Neural progenitor cell (in vitro differentiated cells): ENCODE measurements at regions not wholly inside any gene's neighbourhood (a gene's known extent, or its start where the extent isn't known, plus 50 kb on each side); places are given as distances from the start of the nearest gene placed in this dataset.

Source experiments
- EZH2 ChIP-seq: fragments of 200-600 bp; sonication (generic); IDR thresholded peaks from 2 replicates; pipeline ENCODE4 v1.6.1; 2017; ENCODE audit warnings: antibody characterized with exemption, mild to moderate bottlenecking, moderate library complexity
- TF ChIP-seq, protein P1 (sequence below): fragments of 200-600 bp; sonication (generic); IDR thresholded peaks from 2 replicates; pipeline ENCODE4 v1.5.1; 2017; ENCODE audit warnings: antibody characterized with exemption, mild to moderate bottlenecking

GRCh38 chr2:10208736-10209135 is 86.2 kb downstream of the RRM2 start:
- TF ChIP-seq, protein P1, sequence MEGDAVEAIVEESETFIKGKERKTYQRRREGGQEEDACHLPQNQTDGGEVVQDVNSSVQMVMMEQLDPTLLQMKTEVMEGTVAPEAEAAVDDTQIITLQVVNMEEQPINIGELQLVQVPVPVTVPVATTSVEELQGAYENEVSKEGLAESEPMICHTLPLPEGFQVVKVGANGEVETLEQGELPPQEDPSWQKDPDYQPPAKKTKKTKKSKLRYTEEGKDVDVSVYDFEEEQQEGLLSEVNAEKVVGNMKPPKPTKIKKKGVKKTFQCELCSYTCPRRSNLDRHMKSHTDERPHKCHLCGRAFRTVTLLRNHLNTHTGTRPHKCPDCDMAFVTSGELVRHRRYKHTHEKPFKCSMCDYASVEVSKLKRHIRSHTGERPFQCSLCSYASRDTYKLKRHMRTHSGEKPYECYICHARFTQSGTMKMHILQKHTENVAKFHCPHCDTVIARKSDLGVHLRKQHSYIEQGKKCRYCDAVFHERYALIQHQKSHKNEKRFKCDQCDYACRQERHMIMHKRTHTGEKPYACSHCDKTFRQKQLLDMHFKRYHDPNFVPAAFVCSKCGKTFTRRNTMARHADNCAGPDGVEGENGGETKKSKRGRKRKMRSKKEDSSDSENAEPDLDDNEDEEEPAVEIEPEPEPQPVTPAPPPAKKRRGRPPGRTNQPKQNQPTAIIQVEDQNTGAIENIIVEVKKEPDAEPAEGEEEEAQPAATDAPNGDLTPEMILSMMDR, result no peak
- no peak for TF ChIP-seq EZH2
